ENCODE measurements at regions not wholly inside any gene's neighbourhood (a gene's known extent, or its start where the extent isn't known, plus 50 kb on each side); places are given as distances from the start of the nearest gene placed in this dataset.

DNA sequence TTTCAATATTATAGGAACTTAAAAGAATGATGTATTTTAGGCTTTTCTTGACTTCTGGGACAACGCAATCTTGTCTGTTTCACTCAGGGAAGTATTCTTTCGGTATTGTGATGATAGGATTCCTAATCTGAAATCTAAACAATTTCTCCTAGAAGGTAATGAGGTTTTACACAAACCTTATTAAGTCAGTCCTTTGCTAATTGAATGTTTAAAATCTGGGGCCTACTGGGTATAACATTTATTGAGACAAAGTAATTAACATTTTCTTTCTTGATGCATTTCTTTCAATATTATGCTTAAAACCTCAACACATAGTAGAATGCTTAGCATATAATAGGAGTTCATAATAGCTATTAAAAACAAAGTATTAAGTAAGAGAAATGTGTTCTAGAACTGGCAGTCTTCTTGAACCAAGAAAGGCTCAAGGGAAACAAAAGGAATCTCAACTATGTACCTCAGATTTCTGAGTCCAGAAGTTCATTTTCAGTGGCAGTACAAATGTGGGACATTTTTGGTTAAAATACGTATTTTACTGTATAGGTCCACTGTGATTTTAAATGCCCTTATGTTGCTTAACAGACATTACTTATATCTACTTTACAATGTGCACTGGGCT lies 121.4 kb upstream of the BMP2 start:
- WGBS, 2 donors (ENCODE audit: extremely low coverage in 2 of 2, insufficient read length in 2 of 2, insufficient replicate concordance in 1 of 2): no CpG with 5 or more reads among the region's 3 CpGs

DNA sequence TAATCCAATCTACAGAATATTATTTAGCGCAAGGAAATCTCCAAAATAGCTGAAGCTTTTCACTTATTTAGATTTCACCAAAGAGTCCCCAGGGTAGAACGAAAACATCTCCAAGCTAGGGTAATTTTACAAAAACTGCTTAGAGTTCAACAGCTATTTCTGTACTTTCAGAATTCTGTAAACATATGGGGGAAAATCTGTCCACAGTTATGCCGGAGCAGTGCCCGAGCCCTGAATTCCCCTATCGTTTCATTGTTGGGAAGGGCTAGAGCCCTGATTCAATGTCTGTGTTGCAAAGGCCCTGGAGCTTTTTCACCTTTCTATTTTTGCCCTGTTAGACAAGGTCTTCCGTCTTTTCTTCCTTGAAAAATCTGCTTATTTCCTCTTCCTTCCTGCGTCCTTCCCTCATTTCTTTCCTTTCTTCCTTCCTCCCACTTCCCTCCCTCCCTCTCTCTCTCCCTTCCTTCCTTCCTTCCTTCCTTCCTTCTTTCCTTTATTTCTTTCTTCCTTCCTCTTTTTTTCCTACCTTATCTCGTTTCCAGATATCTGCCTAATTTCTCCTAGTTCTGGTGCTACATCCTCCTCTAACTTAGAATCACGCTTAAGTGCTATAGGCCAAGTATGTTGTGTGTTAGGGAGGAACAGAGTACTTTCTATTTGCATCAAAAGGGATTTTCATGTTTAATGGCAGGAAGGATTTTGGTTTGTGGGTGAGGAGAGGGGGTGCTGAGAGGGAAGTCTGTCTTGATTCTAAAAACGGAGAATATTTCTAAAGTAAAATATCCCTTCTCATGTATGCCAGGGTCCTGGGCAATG lies 122.5 kb upstream of the BMP2 start:
- no peak for DNase-seq (ENCODE audit: low spot score)
- H3K9me3 ChIP-seq (replicated peaks in 1 of 2; ENCODE audit: control insufficient read depth in 2 of 2, insufficient read depth in 1 of 2, low read depth in 1 of 2, low read length in 2 of 2): no peaks in the 10 kb centered on the region
- H3K4me3 ChIP-seq (ENCODE audit: low read length in 2 of 2): no peak overlapping the region

More for the DNA sequence above, 121.4 kb upstream of the BMP2 start:
- H3K18ac ChIP-seq (ENCODE audit: low read length): no peak overlapping the region
- no peak overlapping the region for H2BK120ac ChIP-seq (ENCODE audit: low read depth, low read length)
- no peak overlapping the region for H2BK15ac ChIP-seq (ENCODE audit: low read length)
- no peak overlapping the region for H3K14ac ChIP-seq (ENCODE audit: low read length)
- H3K9ac ChIP-seq (ENCODE audit: low read depth, low read length, poor library complexity): no peak overlapping the region
- H3K4me2 ChIP-seq (ENCODE audit: insufficient read depth, low read length, poor library complexity, severe bottlenecking): no peak overlapping the region
- no peaks in the 10 kb centered on the region for H3K9me3 ChIP-seq (replicated peaks in 1 of 2; ENCODE audit: control insufficient read depth in 2 of 2, insufficient read depth in 1 of 2, low read depth in 1 of 2, low read length in 2 of 2)
- H2AK5ac ChIP-seq (ENCODE audit: low read depth, low read length): no peak overlapping the region
- DNase-seq (ENCODE audit: low spot score): no peak
- H3K23ac ChIP-seq (ENCODE audit: low read depth, low read length, poor library complexity): no peak overlapping the region
- no peaks in the 10 kb centered on the region for H3K79me1 ChIP-seq (ENCODE audit: low read depth, low read length)
- H3K4ac ChIP-seq (ENCODE audit: low read length): no peak overlapping the region
- no peak overlapping the region for H3K27ac ChIP-seq (replicated peaks; ENCODE audit: low read length)
- H3K4me3 ChIP-seq (ENCODE audit: low read length in 2 of 2): no peak overlapping the region
- H4K91ac ChIP-seq (ENCODE audit: low read depth, low read length, poor library complexity): no peak overlapping the region
- H3K27me3 ChIP-seq (ENCODE audit: control insufficient read depth in 3 of 3, insufficient read depth in 3 of 3, low read depth in 1 of 3, low read length in 3 of 3): no peaks in the 10 kb centered on the region
- no peak overlapping the region for H2AFZ ChIP-seq (ENCODE audit: low read length)
- no peaks in the 10 kb centered on the region for H3K4me1 ChIP-seq (ENCODE audit: control insufficient read depth in 2 of 2, insufficient read depth in 1 of 2, low read depth in 1 of 2, low read length in 2 of 2)
- H2BK5ac ChIP-seq (ENCODE audit: low read length): no peak overlapping the region
- no peaks in the 10 kb centered on the region for H3K36me3 ChIP-seq (replicated peaks in 1 of 2; ENCODE audit: control insufficient read depth in 2 of 2, insufficient read depth in 2 of 2, low read length in 2 of 2)
- no peak overlapping the region for H4K8ac ChIP-seq (ENCODE audit: low read depth, low read length)
- no peak overlapping the region for H2BK12ac ChIP-seq (ENCODE audit: low read length)

DNA sequence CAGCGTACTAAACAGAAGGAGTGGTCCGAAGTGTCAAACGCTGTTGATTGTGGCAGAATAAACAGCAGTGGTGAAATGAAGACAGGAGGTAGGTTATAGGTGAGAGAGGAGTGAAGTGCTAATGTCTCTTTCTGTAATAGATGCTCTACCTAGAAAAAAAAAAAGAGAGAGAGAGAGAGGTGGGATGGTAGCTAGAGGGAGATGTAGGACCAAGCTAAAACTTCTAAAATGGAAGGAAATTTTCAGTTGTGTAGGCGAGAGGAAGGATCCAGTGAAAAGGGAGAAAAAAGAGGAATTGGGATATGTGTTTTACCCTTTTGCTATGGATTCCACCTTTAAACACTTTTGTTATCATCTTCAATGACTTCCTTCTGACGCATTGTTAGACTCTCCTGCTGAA lies 126.5 kb upstream of the BMP2 start:
- H3K9me3 ChIP-seq (replicated peaks in 1 of 2; ENCODE audit: control insufficient read depth in 2 of 2, insufficient read depth in 1 of 2, low read depth in 1 of 2, low read length in 2 of 2): no peaks in the 10 kb centered on the region
- H3K79me1 ChIP-seq (ENCODE audit: low read depth, low read length): no peaks in the 10 kb centered on the region
- H3K4ac ChIP-seq (ENCODE audit: low read length): no peak overlapping the region
- no peak overlapping the region for H3K9ac ChIP-seq (ENCODE audit: low read depth, low read length, poor library complexity)
- H3K4me1 ChIP-seq (ENCODE audit: control insufficient read depth in 2 of 2, insufficient read depth in 1 of 2, low read depth in 1 of 2, low read length in 2 of 2): no peaks in the 10 kb centered on the region
- no peaks in the 10 kb centered on the region for H3K36me3 ChIP-seq (replicated peaks in 1 of 2; ENCODE audit: control insufficient read depth in 2 of 2, insufficient read depth in 2 of 2, low read length in 2 of 2)
- no peak overlapping the region for H2AK5ac ChIP-seq (ENCODE audit: low read depth, low read length)
- H3K4me2 ChIP-seq (ENCODE audit: insufficient read depth, low read length, poor library complexity, severe bottlenecking): no peak overlapping the region
- H2BK12ac ChIP-seq (ENCODE audit: low read length): no peak overlapping the region
- H3K4me3 ChIP-seq (ENCODE audit: low read length in 2 of 2): no peak overlapping the region
- H3K27me3 ChIP-seq (ENCODE audit: control insufficient read depth in 3 of 3, insufficient read depth in 3 of 3, low read depth in 1 of 3, low read length in 3 of 3): no peaks in the 10 kb centered on the region
- H2BK15ac ChIP-seq (ENCODE audit: low read length): no peak overlapping the region
- no peak overlapping the region for H3K18ac ChIP-seq (ENCODE audit: low read length)
- H2AFZ ChIP-seq (ENCODE audit: low read length): no peak overlapping the region
- no peak overlapping the region for H2BK120ac ChIP-seq (ENCODE audit: low read depth, low read length)
- no peak overlapping the region for H2BK5ac ChIP-seq (ENCODE audit: low read length)
- H3K14ac ChIP-seq (ENCODE audit: low read length): no peak overlapping the region
- no CpG with 5 or more reads among the region's 5 CpGs for WGBS, 2 donors (ENCODE audit: extremely low coverage in 2 of 2, insufficient read length in 2 of 2, insufficient replicate concordance in 1 of 2)
- H4K91ac ChIP-seq (ENCODE audit: low read depth, low read length, poor library complexity): no peak overlapping the region
- H4K8ac ChIP-seq (ENCODE audit: low read depth, low read length): no peak overlapping the region
- no peak overlapping the region for H3K23ac ChIP-seq (ENCODE audit: low read depth, low read length, poor library complexity)
- DNase-seq (ENCODE audit: low spot score): no peak
- no peak overlapping the region for H3K27ac ChIP-seq (replicated peaks; ENCODE audit: low read length)

More for the DNA sequence above, 122.5 kb upstream of the BMP2 start:
- Histone ChIP-seq H2BK5ac (ENCODE audit: low read length) (no peak overlapping the region), H3K79me1 (ENCODE audit: low read depth, low read length) (no peaks in the 10 kb centered on the region), H2BK120ac (ENCODE audit: low read depth, low read length) (no peak overlapping the region), H3K9ac (ENCODE audit: low read depth, low read length, poor library complexity) (no peak overlapping the region), H2BK12ac (ENCODE audit: low read length) (no peak overlapping the region), H3K18ac (ENCODE audit: low read length) (no peak overlapping the region), H3K36me3 (replicated peaks in 1 of 2; ENCODE audit: control insufficient read depth in 2 of 2, insufficient read depth in 2 of 2, low read length in 2 of 2) (no peaks in the 10 kb centered on the region), H2BK15ac (ENCODE audit: low read length) (no peak overlapping the region), H2AFZ (ENCODE audit: low read length) (no peak overlapping the region), H4K8ac (ENCODE audit: low read depth, low read length) (no peak overlapping the region), H3K4me2 (ENCODE audit: insufficient read depth, low read length, poor library complexity, severe bottlenecking) (no peak overlapping the region), H3K27ac (replicated peaks; ENCODE audit: low read length) (no peak overlapping the region), H2AK5ac (ENCODE audit: low read depth, low read length) (no peak overlapping the region), H3K14ac (ENCODE audit: low read length) (no peak overlapping the region), H3K27me3 (ENCODE audit: control insufficient read depth in 3 of 3, insufficient read depth in 3 of 3, low read depth in 1 of 3, low read length in 3 of 3) (no peaks in the 10 kb centered on the region), H3K4me1 (ENCODE audit: control insufficient read depth in 2 of 2, insufficient read depth in 1 of 2, low read depth in 1 of 2, low read length in 2 of 2) (no peaks in the 10 kb centered on the region), H3K23ac (ENCODE audit: low read depth, low read length, poor library complexity) (no peak overlapping the region), H3K4ac (ENCODE audit: low read length) (no peak overlapping the region), H4K91ac (ENCODE audit: low read depth, low read length, poor library complexity) (no peak overlapping the region)
- WGBS, 2 donors (ENCODE audit: extremely low coverage in 2 of 2, insufficient read length in 2 of 2, insufficient replicate concordance in 1 of 2): 60 to 67% methylated on average over 1 of the region's 10 CpGs

DNA sequence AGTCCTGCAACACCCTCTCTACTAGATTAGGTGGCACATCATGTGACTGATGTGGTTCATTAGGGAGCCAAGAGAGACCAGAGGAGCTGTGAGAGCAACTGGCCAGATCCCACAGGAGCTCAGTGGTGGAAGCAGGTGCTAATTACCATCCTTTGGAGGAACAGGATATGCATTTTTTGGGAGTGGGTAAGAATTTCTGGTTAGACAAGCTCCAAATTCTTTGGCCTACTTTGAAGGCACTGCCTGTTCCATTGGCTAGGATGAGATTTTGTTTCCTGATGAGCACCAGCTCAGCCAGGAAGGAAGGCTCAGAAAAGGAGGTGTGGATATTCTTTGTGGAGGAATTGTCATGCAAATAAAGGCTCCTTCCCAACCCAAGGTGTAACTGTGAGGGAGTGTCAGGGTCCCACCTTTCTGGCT lies 130.3 kb upstream of the BMP2 start:
- no peaks in the 10 kb centered on the region for H3K27me3 ChIP-seq (ENCODE audit: control insufficient read depth in 3 of 3, insufficient read depth in 3 of 3, low read depth in 1 of 3, low read length in 3 of 3)
- no peak overlapping the region for H3K9ac ChIP-seq (ENCODE audit: low read depth, low read length, poor library complexity)
- H3K4me2 ChIP-seq (ENCODE audit: insufficient read depth, low read length, poor library complexity, severe bottlenecking): no peak overlapping the region
- H3K4ac ChIP-seq (ENCODE audit: low read length): no peak overlapping the region
- H2BK15ac ChIP-seq (ENCODE audit: low read length): no peak overlapping the region
- DNase-seq (ENCODE audit: low spot score): no peak
- H2AK5ac ChIP-seq (ENCODE audit: low read depth, low read length): no peak overlapping the region
- no peaks in the 10 kb centered on the region for H3K79me1 ChIP-seq (ENCODE audit: low read depth, low read length)
- H2BK5ac ChIP-seq (ENCODE audit: low read length): no peak overlapping the region
- H2BK12ac ChIP-seq (ENCODE audit: low read length): no peak overlapping the region
- H3K4me3 ChIP-seq (ENCODE audit: low read length in 2 of 2): no peak overlapping the region
- H2AFZ ChIP-seq (ENCODE audit: low read length): no peak overlapping the region
- no peak overlapping the region for H3K18ac ChIP-seq (ENCODE audit: low read length)
- H2BK120ac ChIP-seq (ENCODE audit: low read depth, low read length): no peak overlapping the region
- H3K9me3 ChIP-seq (replicated peaks in 1 of 2; ENCODE audit: control insufficient read depth in 2 of 2, insufficient read depth in 1 of 2, low read depth in 1 of 2, low read length in 2 of 2): no peaks in the 10 kb centered on the region
- H4K8ac ChIP-seq (ENCODE audit: low read depth, low read length): no peak overlapping the region
- no peak overlapping the region for H3K14ac ChIP-seq (ENCODE audit: low read length)
- no peak overlapping the region for H3K23ac ChIP-seq (ENCODE audit: low read depth, low read length, poor library complexity)
- no peak overlapping the region for H3K27ac ChIP-seq (replicated peaks; ENCODE audit: low read length)
- no peaks in the 10 kb centered on the region for H3K36me3 ChIP-seq (replicated peaks in 1 of 2; ENCODE audit: control insufficient read depth in 2 of 2, insufficient read depth in 2 of 2, low read length in 2 of 2)
- no peaks in the 10 kb centered on the region for H3K4me1 ChIP-seq (ENCODE audit: control insufficient read depth in 2 of 2, insufficient read depth in 1 of 2, low read depth in 1 of 2, low read length in 2 of 2)
- no peak overlapping the region for H4K91ac ChIP-seq (ENCODE audit: low read depth, low read length, poor library complexity)
